IPS-NIHi7 (cell line): ENCODE measurements at regions not wholly inside any gene's neighbourhood (a gene's known extent, or its start where the extent isn't known, plus 50 kb on each side); places are given as distances from the start of the nearest gene placed in this dataset.
A peak's percentile ranks its signal among the peaks of the same experiment; 100 is the strongest.

Source experiments
- DNase-seq: peaks from one replicate; pipeline ENCODE4 v3.0.0; 2012; ENCODE audit warnings: mixed read lengths; ENCODE audit errors: extremely low spot score

DNA sequence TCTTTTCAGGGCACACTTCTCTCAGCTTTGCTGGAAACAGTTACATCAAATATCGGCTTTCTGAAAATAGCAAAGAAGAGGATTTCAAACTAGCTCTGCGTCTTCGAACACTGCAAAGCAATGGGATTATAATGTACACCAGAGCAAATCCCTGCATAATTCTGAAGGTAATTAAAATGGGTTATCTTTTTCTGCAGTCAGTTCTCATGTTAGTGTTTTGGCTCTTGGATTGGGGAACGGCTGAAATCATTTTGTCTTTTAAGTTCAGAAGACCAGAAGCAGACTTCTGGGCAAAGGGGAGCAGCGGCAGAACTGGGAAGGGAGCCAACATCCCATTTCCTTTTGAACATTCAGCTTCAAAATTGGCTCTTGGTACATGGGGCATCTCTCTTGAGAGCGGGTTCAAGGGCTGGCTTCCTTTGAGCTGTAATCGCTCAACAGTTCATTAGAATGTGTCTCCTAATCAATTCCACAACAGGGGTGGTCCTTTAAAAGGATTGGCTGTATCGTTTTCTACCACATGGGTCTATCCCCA is 110.2 kb upstream of the MTNR1B start:
- no peak for DNase-seq

DNA sequence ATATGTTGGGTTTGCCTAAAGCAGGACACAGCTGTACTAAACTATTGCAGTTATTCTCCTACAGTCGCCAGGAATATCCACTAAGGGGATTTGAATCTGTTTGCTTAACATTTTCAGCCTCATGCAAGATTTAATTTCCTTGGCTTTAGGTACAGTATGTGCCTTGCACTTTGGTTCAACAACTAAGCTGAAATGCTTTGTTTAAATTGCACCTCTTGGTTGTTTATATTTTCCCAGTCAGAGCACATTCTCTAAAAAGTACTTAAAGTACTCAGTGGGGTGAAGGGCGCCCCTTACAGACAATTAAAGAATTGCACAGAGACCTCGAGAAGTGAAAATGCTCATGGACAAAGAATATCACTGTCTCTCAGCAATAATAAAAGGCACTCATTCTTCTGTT is 107.8 kb upstream of the MTNR1B start:
- DNase-seq, result no peak

DNA sequence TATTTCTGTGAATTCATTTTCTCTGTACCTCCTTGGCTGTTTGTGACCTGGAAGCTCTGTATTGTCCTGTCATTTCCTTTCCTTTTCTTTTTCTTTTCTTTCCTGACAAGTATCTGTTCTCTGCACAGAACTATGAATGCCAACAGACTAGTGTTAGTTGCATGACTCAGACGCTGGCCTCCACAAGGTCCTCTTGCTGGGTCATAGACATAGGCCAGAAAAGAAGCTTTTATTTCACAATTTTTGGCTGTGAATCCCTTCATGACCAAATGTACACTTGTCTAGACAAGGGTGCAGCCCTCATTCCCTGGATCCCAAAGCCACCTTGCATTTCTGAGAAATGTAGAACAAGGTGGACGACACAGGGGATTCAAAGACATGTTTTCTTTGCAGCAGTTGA is 104.1 kb upstream of the MTNR1B start:
- DNase-seq, result no peak

DNA sequence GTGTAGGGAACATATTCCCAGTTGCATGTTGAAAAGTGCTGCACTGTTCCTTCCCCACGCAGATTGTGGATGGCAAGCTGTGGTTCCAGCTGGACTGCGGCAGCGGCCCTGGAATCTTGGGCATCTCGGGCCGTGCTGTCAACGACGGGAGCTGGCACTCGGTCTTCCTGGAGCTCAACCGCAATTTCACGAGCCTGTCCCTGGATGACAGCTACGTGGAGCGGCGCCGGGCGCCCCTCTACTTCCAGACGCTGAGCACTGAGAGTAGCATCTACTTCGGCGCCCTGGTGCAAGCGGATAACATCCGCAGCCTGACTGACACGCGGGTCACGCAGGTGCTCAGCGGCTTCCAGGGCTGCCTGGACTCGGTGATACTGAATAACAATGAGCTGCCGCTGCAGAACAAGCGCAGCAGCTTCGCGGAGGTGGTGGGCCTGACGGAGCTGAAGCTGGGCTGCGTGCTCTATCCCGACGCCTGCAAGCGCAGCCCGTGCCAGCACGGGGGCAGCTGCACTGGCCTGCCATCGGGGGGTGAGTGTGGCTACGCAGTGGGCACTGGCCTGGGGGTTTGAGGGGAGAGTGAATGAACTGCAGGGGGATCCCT is 102.7 kb upstream of the MTNR1B start:
- no peak for DNase-seq

DNA sequence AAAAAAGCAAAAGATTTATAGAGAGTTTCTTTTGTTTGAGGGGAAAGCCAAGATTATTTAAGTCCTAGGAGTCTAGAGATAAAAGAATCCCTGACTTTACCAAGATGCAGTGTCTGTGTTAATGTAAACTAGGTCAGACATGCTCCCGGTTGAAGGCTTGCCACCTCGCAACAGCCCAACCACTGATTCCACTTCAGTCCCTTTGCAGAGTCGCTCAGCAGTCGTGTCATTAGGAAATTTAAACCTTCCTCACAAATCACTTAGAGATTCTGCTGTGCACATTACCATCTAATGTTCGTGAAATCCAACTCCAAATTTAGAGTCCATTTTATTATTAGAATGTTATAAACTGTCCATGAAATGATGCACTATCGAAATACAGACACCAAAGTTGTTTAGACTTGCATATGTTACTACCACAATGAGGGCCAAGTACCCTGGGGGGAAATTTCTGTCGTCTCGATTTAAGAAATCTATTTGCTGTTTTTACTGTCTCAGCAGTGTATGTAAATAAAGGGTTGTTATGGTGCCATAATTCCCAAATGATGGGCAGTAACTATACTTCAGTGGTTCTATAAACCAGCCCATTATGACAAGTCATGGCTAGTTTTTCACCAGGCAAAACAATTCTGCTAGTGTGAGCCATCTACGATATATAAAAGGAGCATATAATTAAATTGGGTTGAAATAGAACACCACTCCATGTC is 101.4 kb upstream of the MTNR1B start:
- no peak for DNase-seq

DNA sequence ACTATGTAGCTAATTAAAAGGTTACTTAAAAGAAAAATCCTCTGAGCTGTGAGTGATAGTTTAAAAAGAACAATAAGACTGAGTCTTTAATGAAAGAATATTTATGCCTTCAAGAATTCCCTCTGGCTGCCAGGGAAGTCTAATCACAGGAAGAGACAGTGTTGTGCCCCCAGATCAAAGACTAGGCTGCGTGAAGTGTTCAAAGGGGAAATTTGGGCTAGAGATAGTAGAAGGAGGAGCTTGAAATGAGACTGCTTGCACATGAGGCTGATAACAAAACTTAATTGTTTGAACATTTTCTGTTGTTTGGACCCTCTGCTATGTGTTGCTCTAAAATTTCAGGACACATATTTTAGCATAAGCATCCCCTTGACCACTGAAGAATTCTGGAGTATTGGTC is 99.7 kb upstream of the MTNR1B start:
- no peak for DNase-seq

DNA sequence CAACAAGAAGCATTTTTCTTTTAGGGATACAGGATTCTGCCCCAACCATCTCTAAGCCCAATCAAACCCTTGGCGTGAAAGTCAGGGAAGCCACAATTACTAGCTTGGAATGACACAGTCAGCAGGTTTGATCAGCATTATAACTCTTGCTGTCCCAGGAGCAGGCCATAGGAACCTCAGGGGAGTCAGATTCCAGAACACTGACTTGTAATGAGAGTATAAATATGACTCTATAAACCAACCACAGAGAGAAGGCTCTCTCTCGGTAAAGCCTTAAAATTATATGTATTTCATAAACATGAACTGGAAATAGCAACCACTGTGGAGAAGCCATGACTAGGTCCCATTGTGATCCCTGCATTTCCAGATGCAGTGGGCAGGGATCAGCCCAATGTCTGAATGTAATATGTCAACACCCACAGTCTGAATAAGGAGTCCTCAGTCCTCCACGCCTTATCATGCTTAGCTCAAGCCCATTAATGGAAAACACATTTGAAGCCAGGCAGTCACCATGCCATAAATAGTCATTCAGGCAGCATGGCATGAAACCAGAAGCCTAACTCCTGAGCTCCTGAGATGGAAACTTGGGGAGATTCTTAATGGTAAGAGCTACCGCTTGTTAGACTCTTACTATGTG is 99.1 kb upstream of the MTNR1B start:
- no peak for DNase-seq

DNA sequence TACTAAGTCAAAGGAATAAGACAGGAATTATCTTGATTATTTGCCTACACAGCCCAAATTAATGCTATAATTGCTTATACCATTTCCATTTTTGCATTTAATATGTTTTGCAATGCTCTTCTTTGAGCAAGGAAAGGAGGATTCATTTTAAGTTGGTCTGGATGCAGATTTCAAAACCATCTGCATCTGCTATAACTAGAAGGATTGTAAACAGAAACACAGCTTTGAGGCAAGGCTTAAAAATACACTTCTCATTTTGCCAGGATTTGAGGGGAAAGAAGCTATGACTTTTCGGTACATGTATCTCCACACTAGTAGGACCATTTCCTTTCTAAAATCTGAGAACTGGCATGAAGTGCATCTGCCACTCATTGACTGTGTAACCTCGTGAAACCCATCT is 95.9 kb upstream of the MTNR1B start:
- no peak for DNase-seq

DNA sequence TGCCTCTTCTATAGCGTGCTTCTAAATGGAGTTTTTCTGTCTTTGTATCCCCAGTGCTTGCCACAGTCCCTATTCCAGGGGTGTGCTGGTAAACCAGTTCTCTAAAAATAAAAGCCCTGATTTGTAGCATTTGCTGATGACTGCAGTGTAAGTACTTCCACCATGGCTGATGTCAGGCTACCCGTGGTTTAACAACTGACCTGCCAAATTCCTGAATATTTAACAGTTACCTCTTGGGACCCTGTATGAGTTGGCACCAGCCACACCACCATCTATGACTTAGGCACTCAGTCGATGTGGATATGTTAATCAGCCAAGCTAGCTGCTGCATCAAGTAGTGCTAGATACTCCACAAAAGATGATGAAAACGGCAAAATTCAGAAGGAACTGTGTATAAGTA is 94.0 kb upstream of the MTNR1B start:
- no peak for DNase-seq

DNA sequence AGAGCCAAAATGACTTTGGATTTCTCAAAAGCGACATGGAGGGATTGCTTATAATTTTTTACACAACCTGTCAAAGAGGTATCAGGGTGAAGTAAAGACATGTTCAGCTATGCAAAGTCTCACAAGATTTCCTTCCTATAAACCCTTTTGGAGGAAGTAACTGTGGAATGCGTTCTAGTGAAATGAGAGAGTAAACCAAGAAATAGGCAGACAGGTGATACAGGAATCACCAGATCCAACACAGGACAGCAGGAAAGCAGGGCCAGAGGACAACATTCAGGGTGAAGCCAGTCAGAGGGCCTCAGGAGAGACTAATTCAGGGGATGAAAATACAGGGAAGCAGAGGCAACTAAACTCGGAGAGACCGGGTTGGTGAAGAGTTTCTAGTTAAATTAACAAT is 90.4 kb upstream of the MTNR1B start:
- no peak for DNase-seq

DNA sequence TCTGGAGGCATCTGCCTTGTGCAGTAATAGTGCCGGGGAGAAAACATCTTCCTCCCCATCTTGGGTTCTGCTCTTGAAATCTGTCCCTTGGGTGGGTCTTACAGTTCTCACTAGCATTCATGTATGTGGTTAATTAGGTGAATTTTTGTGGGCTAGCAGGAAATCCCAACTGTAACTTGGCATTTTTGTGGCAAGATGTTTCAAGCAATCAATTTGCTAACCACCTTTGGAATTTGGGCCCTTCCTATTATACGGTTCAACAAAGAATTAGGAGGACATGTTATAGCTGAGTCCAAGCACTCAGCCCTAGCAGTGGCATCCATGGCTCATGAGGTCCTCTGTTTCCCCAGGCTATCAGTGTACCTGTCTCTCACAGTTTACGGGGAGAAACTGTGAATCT is 89.1 kb upstream of the MTNR1B start:
- DNase-seq, result no peak

DNA sequence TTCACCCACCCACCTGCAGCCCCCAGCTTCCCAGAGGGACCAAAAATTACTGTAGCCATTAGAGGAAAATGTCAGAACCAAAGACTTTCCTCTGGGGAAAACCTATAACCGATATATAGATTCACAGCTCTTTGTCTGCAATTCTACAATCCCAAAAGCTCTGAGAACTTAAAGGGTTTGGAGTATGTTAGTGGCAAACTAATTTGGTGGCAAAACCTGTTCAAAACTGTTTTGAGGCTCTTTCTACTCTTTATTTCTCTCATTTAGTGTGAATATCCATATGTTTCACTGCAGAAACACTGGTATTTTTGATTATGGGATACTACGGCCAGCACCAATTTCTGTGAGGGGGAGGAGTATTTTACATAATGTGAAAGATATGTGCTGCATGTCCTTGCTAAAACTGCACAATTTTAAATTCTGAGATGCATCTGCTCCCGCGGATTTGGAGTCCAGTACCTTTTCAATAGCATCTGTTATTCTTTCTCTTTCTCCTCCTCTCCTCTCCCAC is 87.5 kb upstream of the MTNR1B start:
- DNase-seq, result no peak

DNA sequence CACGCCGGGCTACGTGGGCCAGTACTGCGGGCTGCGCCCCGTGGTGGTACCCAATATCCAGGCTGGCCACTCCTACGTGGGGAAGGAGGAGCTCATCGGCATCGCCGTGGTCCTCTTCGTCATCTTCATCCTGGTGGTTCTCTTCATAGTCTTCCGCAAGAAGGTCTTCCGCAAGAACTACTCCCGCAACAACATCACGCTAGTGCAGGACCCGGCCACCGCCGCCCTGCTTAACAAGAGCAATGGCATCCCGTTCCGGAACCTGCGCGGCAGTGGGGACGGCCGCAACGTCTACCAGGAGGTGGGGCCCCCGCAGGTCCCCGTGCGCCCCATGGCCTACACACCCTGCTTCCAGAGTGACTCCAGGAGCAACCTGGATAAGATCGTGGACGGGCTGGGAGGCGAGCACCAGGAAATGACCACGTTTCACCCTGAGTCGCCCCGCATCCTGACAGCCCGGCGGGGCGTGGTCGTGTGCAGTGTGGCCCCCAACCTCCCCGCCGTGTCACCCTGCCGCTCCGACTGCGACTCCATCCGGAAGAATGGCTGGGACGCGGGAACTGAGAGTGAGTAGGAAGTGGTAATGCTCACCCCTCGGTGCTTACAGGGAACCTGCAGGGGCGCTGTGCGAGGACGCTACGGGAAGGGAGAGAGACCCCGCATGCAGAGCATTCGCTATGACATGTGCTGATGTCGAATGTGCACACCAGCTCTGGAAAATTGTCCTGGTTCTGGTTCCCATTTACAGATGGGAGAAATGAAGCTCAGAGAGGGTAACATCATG is 86.4 kb upstream of the MTNR1B start:
- DNase-seq, result no peak

DNA sequence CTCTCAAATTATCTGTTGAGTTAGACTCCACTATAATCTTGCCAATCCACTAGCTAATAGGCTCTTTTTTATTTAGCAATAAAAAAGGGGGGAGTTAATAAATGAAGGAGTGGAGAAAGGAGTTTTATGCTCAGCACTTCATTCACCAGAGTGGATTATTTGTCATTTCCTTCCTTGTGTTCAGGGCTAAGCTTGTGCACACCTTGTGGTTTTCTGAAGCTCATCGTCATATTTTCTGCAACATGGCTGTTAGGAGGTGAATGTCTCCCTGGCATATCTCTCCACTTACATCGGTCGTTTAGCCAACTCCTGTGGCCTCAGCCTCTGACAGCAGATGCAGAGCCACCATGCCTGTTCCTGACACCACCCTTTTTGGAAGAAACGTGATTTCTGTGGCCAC is 83.9 kb upstream of the MTNR1B start:
- no peak for DNase-seq

DNA sequence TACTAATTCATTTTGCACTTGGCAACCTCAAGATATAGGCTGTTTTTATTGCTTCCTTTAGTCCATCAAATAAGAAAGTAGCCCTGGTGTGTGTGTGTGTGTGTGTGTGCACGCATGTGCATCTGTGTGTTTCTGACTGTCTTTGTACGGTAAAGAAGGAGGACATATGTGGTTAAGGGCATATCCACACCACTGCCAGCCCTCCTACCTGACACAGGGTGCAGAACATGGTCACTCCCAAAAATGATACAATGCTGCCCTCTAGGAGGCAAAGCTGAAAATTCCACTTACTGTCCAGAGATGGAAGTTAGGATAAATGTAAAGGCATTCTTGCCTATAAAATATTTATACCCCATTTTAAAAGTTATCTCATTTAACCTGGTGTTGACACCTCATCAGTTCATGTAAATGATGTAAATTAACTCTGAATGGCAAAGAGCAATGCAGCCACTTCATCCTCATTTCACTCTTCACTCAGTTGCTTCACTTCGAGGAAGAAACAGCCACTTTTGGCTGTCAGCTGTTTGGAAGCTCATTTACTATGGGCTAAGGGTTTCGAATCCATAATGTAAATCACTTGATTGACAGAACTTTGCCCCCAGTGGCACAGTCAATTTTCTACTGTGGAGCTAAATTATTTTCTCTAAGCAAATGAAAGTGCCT is 83.1 kb upstream of the MTNR1B start:
- DNase-seq, result peak; percentile 85

DNA sequence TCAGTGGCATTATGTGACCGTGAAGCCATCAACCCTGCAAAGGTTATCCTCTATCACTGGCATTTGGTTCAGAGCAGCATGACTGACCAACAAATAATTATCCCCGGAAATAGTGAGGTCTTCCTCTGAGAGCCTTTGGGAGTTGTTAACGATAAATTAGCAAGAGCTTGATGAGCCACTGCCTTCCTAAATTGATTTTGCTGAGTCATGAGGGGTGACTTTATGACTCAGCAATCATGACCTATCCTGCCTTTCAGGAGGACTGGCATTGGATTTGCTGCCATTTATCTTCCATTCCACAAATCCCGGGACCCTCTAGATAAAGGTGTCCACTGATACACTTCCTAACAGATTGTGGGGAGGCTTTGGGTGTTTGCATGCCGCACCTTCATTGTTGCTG is 80.8 kb upstream of the MTNR1B start:
- no peak for DNase-seq

DNA sequence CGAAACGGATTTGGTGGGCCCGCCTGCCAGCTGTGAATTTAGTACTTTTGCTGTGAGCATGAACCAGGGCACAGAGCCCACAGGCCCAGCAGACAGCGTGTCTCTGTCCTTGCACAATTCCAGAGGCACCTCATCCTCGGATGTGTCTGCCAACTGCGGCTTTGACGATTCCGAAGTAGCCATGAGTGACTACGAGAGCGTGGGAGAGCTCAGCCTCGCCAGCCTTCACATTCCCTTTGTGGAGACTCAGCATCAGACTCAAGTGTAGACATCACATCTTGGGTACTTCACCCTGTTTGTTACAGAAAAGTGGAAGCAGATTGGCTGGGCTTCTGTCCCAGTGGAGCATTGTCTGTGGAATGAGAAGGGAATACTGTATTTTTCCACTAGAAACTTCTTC is 78.6 kb upstream of the MTNR1B start:
- no peak for DNase-seq

DNA sequence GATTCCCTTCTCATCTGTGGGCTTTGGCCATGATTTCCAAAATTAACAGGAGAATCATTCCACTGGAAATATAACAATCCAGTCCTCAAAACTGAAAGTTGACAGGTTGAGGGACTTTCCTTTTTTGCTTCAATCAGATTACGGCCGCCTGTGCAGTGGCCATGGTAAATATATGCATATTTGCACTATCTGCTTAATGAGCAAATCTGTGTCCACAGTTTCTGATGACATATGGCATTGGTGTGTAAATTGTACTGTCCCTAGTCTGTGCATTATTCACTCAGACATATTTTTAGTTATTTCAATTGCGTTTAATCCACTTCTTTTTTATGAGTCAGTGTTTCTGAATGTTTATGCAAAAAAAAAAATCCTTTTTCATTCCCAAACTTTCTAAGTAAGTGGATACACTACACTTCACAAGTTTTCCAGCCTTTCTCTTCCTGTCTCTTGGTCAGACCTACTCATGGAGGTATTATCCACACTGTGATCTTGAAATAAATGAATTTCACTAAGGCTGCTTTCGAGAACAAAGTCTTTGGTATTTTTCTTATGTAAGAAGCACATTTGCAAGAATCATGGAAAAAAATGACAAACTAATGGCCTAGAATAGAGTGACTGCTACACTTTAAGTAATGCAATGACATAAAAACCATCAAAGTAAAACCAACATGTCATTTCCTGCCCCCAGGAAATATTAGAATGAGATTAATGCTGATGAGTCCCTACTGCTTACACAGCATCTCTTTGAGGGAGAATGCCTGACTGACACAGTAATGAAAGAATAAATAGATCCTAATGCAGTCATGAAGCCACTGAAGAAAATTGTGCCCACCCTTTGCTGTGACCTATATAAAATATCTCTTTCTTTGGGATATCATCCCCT is 76.4 kb upstream of the MTNR1B start:
- DNase-seq, result no peak

DNA sequence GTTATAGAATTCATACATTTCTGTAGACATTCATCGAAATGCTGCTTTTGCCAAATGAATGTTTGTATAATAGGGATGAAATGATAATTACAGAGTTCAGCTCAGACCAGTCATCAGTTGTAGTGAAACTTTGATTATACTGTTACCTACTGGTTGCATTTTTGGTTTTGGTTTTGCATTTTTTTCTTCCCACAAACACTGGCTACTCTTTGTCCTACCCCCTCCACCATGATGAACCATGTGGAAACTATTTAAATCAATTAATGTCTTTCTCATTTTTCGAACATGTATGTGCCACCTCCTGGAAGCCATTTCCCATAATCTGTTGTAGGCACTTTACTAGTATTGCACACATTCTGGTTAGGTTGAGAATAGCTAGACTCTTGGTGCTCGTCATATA is 75.3 kb upstream of the MTNR1B start:
- DNase-seq, result no peak

DNA sequence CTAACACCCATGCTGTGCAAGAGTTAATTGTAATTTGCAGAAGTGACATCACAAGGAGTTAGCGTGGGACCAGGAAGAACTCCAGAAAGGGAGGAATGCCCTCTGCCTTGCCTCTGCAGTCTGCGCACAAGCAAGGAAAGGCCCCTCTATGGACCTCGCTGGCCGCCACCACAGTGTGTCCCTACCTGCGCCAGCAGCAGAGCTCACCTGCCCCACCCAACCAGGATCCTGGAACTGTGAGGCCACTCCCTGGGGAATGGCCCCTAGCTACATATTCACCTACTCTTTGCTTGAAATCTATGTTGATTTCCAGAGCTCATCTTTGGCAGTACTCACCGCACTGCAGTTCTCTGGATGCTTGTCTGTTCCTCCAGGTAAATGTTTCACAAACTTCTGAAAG is 72.0 kb upstream of the MTNR1B start:
- DNase-seq, result no peak

DNA sequence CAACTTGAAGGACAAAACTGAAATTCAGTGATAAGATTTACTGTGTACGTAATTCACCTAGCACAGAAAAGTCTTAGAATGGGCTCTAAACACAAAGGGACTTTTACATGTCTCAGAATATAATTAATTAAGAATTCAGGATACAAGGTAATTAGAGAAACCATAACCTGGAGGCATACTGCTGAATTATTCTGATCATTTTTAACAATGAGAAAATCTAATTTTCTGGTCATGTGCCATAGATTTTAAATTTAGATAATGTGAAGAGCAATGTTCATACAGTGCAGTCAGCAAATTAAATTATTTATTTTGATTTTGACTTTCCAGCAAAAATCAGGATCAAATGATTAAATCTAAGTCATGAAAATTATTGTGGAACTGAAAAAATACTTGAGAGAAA is 67.0 kb upstream of the MTNR1B start:
- no peak for DNase-seq
